Activated CD4-positive, alpha-beta T cell treated with anti-CD3 and anti-CD28 coated beads for 24 hours (primary cell): ENCODE measurements at regions not wholly inside any gene's neighbourhood (a gene's known extent, or its start where the extent isn't known, plus 50 kb on each side); places are given as distances from the start of the nearest gene placed in this dataset.
"Not testable (repeated sequence)": the region's sequence is repeated elsewhere in the genome, so short reads cannot be mapped to it uniquely, and the experiment has no call there.

Experiments
- DNase-seq, 2 donors: peaks; one replicate each; pipeline ENCODE4 v3.0.0-alpha.2; 2020; ENCODE audit warnings: low read depth in 2 of 2

GRCh38 chr14:105621479-105622328 is 95.3 kb downstream of the TMEM121 start:
- not testable (repeated sequence) for DNase-seq

- DNase-seq: no peak
Observed at GRCh38 chr14:105622329-105622955, 96.1 kb downstream of the TMEM121 start.

GRCh38 chr14:105623178-105623577 is 96.8 kb downstream of the TMEM121 start:
- not testable (repeated sequence) for DNase-seq

- not testable (repeated sequence) for DNase-seq
Observed at GRCh38 chr14:105624346-105624745, 98.0 kb downstream of the TMEM121 start.

GRCh38 chr14:105624749-105625434 is 98.5 kb downstream of the TMEM121 start:
- not testable (repeated sequence) for DNase-seq

GRCh38 chr14:105625448-105625847 is 99.1 kb downstream of the TMEM121 start:
- not testable (repeated sequence) for DNase-seq

GRCh38 chr14:105626111-105626510 is 99.7 kb downstream of the TMEM121 start:
- not testable (repeated sequence) for DNase-seq

GRCh38 chr14:105626651-105627050 is 100.3 kb downstream of the TMEM121 start:
- DNase-seq: not testable (repeated sequence)

GRCh38 chr14:105627287-105627686 is 100.9 kb downstream of the TMEM121 start:
- not testable (repeated sequence) for DNase-seq

- DNase-seq: no peak
Observed at GRCh38 chr14:105627701-105628100, 101.3 kb downstream of the TMEM121 start.

- not testable (repeated sequence) for DNase-seq
Observed at GRCh38 chr14:105628126-105628525, 101.7 kb downstream of the TMEM121 start.

GRCh38 chr14:105628531-105629067 is 102.2 kb downstream of the TMEM121 start:
- not testable (repeated sequence) for DNase-seq

GRCh38 chr14:105629091-105629885 is 102.9 kb downstream of the TMEM121 start:
- not testable (repeated sequence) for DNase-seq

- no peak for DNase-seq
Observed at GRCh38 chr14:105629886-105630215, 103.5 kb downstream of the TMEM121 start.

- DNase-seq: not testable (repeated sequence)
Observed at GRCh38 chr14:105630293-105630934, 104.0 kb downstream of the TMEM121 start.

GRCh38 chr14:105630935-105631779 is 104.8 kb downstream of the TMEM121 start:
- DNase-seq: not testable (repeated sequence)

GRCh38 chr14:105632010-105632409 is 105.6 kb downstream of the TMEM121 start:
- DNase-seq: no peak

GRCh38 chr14:105633596-105633995 is 107.2 kb downstream of the TMEM121 start:
- not testable (repeated sequence) for DNase-seq

- no peak for DNase-seq
Observed at GRCh38 chr14:105635560-105635959, 109.2 kb downstream of the TMEM121 start.

- not testable (repeated sequence) for DNase-seq
Observed at GRCh38 chr14:105636021-105636420, 109.6 kb downstream of the TMEM121 start.
